Gastroesophageal sphincter (tissue), 3 donors: ENCODE measurements at regions not wholly inside any gene's neighbourhood (a gene's known extent, or its start where the extent isn't known, plus 50 kb on each side); places are given as distances from the start of the nearest gene placed in this dataset.

Experiments
- POLR2AphosphoS5 ChIP-seq: sonication (generic); formaldehyde crosslinking; IDR thresholded peaks from one replicate; pipeline ENCODE4 v1.6.1; 2017; ENCODE audit warnings: antibody characterized with exemption
- TF ChIP-seq, protein P1 (sequence below), 4 experiments: fragments of 200-600 bp in 2 of 4; fragments of 450-650 bp in 2 of 4; sonication (generic) in 1 of 4; IDR thresholded peaks; one replicate each; pipeline ENCODE4 v1.5.1; 2017 to 2019; ENCODE audit warnings: antibody characterized with exemption in 4 of 4, mild to moderate bottlenecking in 2 of 4, moderate library complexity in 2 of 4

DNA sequence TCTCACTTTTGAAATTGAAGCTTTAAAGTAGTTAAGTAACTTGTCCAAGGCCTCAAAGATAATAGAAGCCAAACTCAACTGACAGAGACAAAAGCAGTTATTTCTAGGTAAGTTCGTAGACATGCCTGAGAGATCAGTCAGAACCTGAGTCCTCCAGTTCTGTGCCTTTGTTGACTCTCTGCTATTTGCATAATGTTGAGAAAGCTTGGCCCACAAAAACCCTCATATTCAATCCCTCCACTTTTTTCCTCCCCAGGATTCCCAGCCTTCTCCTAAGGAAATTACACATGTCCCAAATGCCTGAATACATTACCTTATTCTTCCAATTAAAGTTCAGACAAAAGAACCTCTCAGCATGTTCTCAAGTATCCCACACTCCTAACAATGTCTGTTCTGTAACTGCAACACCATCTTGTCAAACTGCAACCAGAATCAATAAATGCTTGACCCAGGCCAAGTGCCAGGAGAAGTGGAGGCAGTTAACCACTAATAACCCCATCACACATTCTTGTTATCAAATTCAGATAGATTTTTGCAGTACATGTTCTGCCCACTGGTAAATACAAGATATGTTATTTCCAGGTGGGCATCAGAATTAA, 217.8 kb downstream of the LRRC3B start:
- no peak for TF ChIP-seq POLR2AphosphoS5
- TF ChIP-seq, protein P1, sequence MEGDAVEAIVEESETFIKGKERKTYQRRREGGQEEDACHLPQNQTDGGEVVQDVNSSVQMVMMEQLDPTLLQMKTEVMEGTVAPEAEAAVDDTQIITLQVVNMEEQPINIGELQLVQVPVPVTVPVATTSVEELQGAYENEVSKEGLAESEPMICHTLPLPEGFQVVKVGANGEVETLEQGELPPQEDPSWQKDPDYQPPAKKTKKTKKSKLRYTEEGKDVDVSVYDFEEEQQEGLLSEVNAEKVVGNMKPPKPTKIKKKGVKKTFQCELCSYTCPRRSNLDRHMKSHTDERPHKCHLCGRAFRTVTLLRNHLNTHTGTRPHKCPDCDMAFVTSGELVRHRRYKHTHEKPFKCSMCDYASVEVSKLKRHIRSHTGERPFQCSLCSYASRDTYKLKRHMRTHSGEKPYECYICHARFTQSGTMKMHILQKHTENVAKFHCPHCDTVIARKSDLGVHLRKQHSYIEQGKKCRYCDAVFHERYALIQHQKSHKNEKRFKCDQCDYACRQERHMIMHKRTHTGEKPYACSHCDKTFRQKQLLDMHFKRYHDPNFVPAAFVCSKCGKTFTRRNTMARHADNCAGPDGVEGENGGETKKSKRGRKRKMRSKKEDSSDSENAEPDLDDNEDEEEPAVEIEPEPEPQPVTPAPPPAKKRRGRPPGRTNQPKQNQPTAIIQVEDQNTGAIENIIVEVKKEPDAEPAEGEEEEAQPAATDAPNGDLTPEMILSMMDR (IDR thresholded peaks at IDR 0.05) = no peak
